ENCODE measurements at regions not wholly inside any gene's neighbourhood (a gene's known extent, or its start where the extent isn't known, plus 50 kb on each side); places are given as distances from the start of the nearest gene placed in this dataset.

DNA sequence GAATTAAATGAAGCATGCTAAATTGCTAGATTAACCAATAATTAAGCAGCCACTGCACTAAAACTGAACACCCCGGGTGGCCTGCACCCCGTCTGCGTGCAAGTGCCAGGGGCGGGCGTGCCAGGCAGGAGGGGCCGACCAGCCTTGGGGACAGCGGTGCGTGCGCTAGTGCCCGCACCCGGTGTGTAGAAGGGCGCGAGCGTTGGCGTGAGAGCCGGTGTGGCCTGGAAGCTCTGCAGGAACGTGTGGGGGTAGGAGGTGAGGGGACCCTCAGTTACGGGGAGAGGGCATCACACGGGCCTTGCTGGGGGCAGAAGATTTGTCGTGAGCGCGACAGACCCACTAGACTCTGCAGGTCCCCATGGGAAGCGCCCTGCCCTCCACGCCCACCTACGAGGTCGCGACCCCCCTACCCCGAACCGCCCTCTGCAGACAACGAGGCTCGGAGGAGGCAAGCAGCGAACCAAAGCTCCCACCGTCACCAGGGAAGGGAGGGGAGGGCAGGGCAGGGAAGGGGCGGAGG is 105.8 kb downstream of the FAM53A start:
- TF ChIP-seq, protein P1, sequence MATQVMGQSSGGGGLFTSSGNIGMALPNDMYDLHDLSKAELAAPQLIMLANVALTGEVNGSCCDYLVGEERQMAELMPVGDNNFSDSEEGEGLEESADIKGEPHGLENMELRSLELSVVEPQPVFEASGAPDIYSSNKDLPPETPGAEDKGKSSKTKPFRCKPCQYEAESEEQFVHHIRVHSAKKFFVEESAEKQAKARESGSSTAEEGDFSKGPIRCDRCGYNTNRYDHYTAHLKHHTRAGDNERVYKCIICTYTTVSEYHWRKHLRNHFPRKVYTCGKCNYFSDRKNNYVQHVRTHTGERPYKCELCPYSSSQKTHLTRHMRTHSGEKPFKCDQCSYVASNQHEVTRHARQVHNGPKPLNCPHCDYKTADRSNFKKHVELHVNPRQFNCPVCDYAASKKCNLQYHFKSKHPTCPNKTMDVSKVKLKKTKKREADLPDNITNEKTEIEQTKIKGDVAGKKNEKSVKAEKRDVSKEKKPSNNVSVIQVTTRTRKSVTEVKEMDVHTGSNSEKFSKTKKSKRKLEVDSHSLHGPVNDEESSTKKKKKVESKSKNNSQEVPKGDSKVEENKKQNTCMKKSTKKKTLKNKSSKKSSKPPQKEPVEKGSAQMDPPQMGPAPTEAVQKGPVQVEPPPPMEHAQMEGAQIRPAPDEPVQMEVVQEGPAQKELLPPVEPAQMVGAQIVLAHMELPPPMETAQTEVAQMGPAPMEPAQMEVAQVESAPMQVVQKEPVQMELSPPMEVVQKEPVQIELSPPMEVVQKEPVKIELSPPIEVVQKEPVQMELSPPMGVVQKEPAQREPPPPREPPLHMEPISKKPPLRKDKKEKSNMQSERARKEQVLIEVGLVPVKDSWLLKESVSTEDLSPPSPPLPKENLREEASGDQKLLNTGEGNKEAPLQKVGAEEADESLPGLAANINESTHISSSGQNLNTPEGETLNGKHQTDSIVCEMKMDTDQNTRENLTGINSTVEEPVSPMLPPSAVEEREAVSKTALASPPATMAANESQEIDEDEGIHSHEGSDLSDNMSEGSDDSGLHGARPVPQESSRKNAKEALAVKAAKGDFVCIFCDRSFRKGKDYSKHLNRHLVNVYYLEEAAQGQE (IDR thresholded peaks at IDR 0.05; ENCODE audit: insufficient replicate concordance, low read depth), result no peak
- TF ChIP-seq, protein P2, sequence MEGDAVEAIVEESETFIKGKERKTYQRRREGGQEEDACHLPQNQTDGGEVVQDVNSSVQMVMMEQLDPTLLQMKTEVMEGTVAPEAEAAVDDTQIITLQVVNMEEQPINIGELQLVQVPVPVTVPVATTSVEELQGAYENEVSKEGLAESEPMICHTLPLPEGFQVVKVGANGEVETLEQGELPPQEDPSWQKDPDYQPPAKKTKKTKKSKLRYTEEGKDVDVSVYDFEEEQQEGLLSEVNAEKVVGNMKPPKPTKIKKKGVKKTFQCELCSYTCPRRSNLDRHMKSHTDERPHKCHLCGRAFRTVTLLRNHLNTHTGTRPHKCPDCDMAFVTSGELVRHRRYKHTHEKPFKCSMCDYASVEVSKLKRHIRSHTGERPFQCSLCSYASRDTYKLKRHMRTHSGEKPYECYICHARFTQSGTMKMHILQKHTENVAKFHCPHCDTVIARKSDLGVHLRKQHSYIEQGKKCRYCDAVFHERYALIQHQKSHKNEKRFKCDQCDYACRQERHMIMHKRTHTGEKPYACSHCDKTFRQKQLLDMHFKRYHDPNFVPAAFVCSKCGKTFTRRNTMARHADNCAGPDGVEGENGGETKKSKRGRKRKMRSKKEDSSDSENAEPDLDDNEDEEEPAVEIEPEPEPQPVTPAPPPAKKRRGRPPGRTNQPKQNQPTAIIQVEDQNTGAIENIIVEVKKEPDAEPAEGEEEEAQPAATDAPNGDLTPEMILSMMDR (IDR thresholded peaks at IDR 0.05; ENCODE audit: insufficient read depth, low read length), result no peak
- TF ChIP-seq GABPA (IDR thresholded peaks at IDR 0.05; ENCODE audit: low read depth) (no peak), POLR2AphosphoS5 (IDR thresholded peaks at IDR 0.05; ENCODE audit: low read depth) (no peak), SPI1 (IDR thresholded peaks at IDR 0.05; ENCODE audit: borderline replicate concordance, low read depth) (no peak)
